ENCODE measurements at regions not wholly inside any gene's neighbourhood (a gene's known extent, or its start where the extent isn't known, plus 50 kb on each side); places are given as distances from the start of the nearest gene placed in this dataset.
"Not testable (repeated sequence)": the region's sequence is repeated elsewhere in the genome, so short reads cannot be mapped to it uniquely, and the experiment has no call there.

DNA sequence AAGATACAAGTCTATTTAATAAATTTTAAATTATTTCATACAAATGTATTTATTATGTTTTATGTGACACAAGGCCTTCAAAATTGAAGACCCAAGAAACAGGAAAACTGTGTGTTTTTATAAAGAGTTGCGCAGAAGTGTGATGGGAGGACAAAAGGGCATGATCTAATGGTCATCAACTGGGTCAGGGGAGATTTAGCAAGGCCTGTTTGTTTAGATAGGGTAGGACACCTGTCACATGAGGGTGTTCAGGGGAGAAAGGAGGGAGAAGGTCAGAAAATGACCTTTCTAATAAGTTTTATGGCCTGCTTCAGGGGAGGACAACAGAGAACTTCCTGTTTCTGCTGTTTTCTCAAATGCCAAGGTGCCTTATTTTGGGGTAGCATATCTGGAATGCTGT lies 528.8 kb downstream of the STK39 start:
- H3K36me3 ChIP-seq, result no peaks in the 10 kb centered on the region
- TF ChIP-seq, protein P1, sequence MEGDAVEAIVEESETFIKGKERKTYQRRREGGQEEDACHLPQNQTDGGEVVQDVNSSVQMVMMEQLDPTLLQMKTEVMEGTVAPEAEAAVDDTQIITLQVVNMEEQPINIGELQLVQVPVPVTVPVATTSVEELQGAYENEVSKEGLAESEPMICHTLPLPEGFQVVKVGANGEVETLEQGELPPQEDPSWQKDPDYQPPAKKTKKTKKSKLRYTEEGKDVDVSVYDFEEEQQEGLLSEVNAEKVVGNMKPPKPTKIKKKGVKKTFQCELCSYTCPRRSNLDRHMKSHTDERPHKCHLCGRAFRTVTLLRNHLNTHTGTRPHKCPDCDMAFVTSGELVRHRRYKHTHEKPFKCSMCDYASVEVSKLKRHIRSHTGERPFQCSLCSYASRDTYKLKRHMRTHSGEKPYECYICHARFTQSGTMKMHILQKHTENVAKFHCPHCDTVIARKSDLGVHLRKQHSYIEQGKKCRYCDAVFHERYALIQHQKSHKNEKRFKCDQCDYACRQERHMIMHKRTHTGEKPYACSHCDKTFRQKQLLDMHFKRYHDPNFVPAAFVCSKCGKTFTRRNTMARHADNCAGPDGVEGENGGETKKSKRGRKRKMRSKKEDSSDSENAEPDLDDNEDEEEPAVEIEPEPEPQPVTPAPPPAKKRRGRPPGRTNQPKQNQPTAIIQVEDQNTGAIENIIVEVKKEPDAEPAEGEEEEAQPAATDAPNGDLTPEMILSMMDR (IDR thresholded peaks at IDR 0.05; ENCODE audit: borderline replicate concordance), result no peak
- intact Hi-C loops (cut with micrococcal nuclease), result no loop called here
- H3K27me3 ChIP-seq (ENCODE audit: low read depth), result no peaks in the 10 kb centered on the region
- H3K9me3 ChIP-seq (replicated peaks), result no peaks in the 10 kb centered on the region
- H3K4me1 ChIP-seq, result no peaks in the 10 kb centered on the region
- no peak overlapping the region for H3K27ac ChIP-seq (replicated peaks)
- no peak overlapping the region for H3K4me3 ChIP-seq
- DNase-seq, result no peak

- H3K4me3 ChIP-seq, result no peak overlapping the region
- DNase-seq, result no peak
- no peaks in the 10 kb centered on the region for H3K9me3 ChIP-seq (replicated peaks)
- TF ChIP-seq, protein P1 (IDR thresholded peaks at IDR 0.05; ENCODE audit: borderline replicate concordance), result no peak
- H3K36me3 ChIP-seq, result no peaks in the 10 kb centered on the region
- intact Hi-C loops (cut with micrococcal nuclease), result no loop called here
- no peaks in the 10 kb centered on the region for H3K27me3 ChIP-seq (ENCODE audit: low read depth)
- H3K4me1 ChIP-seq, result no peaks in the 10 kb centered on the region
- H3K27ac ChIP-seq (replicated peaks), result no peak overlapping the region
These were observed 531.5 kb downstream of the STK39 start for GRCh38 chr2:167715932-167716331.

DNA sequence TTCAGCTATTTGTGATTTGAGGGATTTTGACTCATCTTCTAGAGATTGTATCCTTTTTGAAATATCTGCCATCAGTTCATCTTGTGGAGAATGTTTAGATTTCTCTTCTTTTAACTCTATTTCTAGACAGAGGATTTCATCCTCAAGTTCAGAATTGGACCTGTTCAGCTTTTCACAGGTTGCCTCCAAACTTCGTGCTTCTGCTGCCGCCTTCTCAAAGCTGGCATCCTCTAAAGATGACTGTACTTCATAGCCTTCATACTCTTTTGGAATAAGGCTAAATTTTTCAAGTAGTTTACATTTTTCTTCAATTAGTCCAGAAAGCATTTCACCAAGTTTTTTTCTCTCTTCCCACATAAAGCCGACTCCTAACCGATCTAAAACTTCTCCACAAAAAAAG lies 531.9 kb downstream of the STK39 start:
- H3K4me1 ChIP-seq; H3K4me3 ChIP-seq; DNase-seq; H3K27me3 ChIP-seq (ENCODE audit: low read depth); H3K36me3 ChIP-seq; H3K27ac ChIP-seq (replicated peaks); intact Hi-C loops (cut with micrococcal nuclease); H3K9me3 ChIP-seq (replicated peaks): not testable (repeated sequence)

- H3K27me3 ChIP-seq (ENCODE audit: low read depth), result no peaks in the 10 kb centered on the region
- TF ChIP-seq, protein P1 (IDR thresholded peaks at IDR 0.05; ENCODE audit: borderline replicate concordance), result no peak
- no peak overlapping the region for H3K27ac ChIP-seq (replicated peaks)
- H3K4me3 ChIP-seq, result no peak overlapping the region
- DNase-seq, result no peak
- no peaks in the 10 kb centered on the region for H3K36me3 ChIP-seq
- H3K9me3 ChIP-seq (replicated peaks), result no peaks in the 10 kb centered on the region
- H3K4me1 ChIP-seq, result no peaks in the 10 kb centered on the region
- intact Hi-C loops (cut with micrococcal nuclease), result no loop called here
These were observed 535.1 kb downstream of the STK39 start for GRCh38 chr2:167712275-167712674.

DNA sequence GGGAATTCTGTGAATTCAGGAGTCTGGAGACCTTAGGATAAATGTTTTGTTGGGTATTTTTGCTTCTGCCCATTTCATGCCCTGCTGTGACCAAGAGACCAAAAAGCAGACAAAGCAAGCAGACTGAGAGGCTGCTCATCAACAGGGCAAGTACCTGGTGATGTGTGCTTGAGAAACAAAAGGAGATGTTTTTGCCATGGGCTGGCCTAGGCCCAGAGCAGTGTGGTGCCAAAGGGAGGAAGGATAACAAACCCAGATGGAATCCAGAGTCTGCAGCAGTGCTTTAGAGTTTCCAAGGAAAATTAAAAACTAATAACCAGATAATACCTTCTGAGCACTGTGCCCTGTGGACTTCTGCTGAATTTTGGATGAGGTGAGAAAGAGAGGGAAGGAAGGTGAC lies 538.4 kb downstream of the STK39 start:
- no peaks in the 10 kb centered on the region for H3K4me1 ChIP-seq
- H3K9me3 ChIP-seq (replicated peaks), result no peaks in the 10 kb centered on the region
- H3K27me3 ChIP-seq (ENCODE audit: low read depth), result no peaks in the 10 kb centered on the region
- H3K4me3 ChIP-seq, result no peak overlapping the region
- no peaks in the 10 kb centered on the region for H3K36me3 ChIP-seq
- no peak overlapping the region for H3K27ac ChIP-seq (replicated peaks)
- DNase-seq, result no peak
- intact Hi-C loops (cut with micrococcal nuclease), result no loop called here
- TF ChIP-seq, protein P1 (IDR thresholded peaks at IDR 0.05; ENCODE audit: borderline replicate concordance), result no peak

DNA sequence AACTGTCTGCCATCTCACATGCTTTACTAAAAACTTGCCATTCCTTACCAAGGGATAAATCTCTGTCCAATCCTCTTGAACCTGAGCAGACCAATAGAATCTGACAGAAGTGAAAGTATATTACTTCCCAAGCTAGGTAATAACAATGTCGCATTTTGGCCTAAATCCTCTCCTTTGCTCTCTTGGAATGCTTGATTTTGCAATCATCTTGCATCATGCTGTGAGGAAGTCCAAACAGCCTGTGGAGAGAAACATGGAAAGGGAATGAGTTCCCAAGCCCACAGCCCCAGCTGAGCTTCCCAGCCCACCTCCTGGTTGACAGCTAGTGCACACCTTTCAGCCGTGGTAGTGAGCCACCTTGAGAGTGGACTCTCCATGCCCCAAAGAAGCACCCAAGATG lies 540.6 kb downstream of the STK39 start:
- Histone ChIP-seq H3K4me3 (no peak overlapping the region), H3K27me3 (ENCODE audit: low read depth) (no peaks in the 10 kb centered on the region), H3K36me3 (no peaks in the 10 kb centered on the region), H3K27ac (replicated peaks) (no peak overlapping the region), H3K9me3 (replicated peaks) (no peaks in the 10 kb centered on the region), H3K4me1 (no peaks in the 10 kb centered on the region)
- intact Hi-C loops (cut with micrococcal nuclease), result no loop called here
- no peak for DNase-seq
- TF ChIP-seq, protein P1 (IDR thresholded peaks at IDR 0.05; ENCODE audit: borderline replicate concordance), result no peak

All from left ventricle myocardium inferior (tissue), 1 donor.